ENCODE measurements at regions not wholly inside any gene's neighbourhood (a gene's known extent, or its start where the extent isn't known, plus 50 kb on each side); places are given as distances from the start of the nearest gene placed in this dataset.

GRCh38 chr18:40926679-40927078 lies 1028.4 kb upstream of the PIK3C3 start (continued):
- TF ChIP-seq EZH2 (IDR thresholded peaks at IDR 0.05; ENCODE audit: low read depth, low read length, severe bottlenecking) (no peak), CTCF (IDR thresholded peaks at IDR 0.05; ENCODE audit: control extremely low read depth in 1 of 3, insufficient read depth in 1 of 3, low read depth in 1 of 3, low read length in 3 of 3) (no peak), TBP (IDR thresholded peaks at IDR 0.05; ENCODE audit: low read depth, low read length) (no peak), ATF2 (IDR thresholded peaks at IDR 0.05; ENCODE audit: low read length) (no peak), RXRA (IDR thresholded peaks at IDR 0.05; ENCODE audit: insufficient read depth, low read depth, low read length) (no peak), NANOG (IDR thresholded peaks at IDR 0.05; ENCODE audit: insufficient read depth, low read depth, low read length, poor library complexity, severe bottlenecking) (no peak)

Data from H1 (cell line).